ENCODE measurements at regions not wholly inside any gene's neighbourhood (a gene's known extent, or its start where the extent isn't known, plus 50 kb on each side); places are given as distances from the start of the nearest gene placed in this dataset.

GRCh38 chr21:43354026-43354420 is 72.9 kb downstream of the SIK1 start:
- FAIRE-seq (no peak), DNase-seq (ENCODE audit: insufficient read length, low spot score) (no peak)
- no peak for TF ChIP-seq CTCF (IDR thresholded peaks at IDR 0.05; ENCODE audit: insufficient read depth, missing control alignments)

DNA sequence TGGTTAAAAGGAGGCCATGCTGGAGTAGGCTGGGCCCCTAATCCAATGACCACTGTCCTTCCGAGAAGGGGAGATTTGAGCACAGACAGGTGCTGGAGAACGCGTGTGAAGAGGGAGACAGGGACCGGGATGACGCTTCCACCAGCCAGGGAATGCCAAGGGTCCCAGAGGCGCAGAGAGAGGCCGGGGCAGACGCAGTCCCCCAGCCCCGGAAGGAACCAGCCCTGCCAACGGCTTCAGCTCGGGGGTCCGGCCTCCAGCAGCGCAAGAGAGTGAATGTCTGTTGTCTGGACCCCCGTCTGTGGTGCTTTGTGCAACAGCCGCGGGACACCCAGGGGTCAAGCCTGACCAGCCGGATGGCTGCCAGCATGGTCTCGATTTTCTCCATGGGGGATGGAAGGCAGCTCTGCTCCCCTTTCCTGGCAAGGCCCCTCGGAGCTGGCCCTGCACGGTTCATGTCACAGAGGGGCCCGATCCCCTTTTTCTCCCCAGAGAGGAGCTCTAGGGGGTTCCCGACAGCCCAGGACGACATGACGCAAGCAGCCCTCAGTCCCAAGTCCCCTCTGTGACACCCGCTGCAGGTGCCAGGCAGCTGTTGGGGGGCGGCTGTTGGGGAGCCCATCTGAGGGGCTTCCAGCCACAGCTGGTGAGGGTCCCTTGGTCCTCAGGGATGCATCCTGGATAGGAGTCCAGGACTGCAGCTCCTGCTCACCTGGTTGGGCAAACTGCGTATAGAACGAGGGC is 73.5 kb downstream of the SIK1 start:
- DNase-seq (ENCODE audit: insufficient read length, low spot score) (no peak), FAIRE-seq (no peak)
- no peak for TF ChIP-seq CTCF (IDR thresholded peaks at IDR 0.05; ENCODE audit: insufficient read depth, missing control alignments)

- TF ChIP-seq CTCF (IDR thresholded peaks at IDR 0.05; ENCODE audit: insufficient read depth, missing control alignments) = no peak
- FAIRE-seq (no peak), DNase-seq (ENCODE audit: insufficient read length, low spot score) (no peak)
Observed at GRCh38 chr21:43352568-43353281, 74.2 kb downstream of the SIK1 start.

DNA sequence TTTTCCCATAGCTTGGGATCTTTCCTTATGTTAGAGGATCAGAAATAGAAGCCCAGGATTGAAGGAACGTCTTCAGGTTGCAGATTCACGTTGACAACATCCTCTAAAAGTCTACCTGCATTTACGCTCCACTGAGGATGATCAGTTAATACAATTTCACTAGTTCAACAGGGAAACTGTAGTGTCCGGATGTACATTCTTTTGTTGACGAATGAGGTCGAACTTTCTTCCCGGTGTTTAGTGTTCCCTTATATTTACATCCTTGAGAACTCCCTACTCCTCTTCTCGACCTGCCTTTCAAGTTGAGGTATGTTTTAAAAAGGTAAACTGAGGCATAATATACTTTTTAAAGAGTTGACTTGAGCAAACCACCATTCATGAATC is 74.8 kb downstream of the SIK1 start:
- FAIRE-seq (no peak), DNase-seq (ENCODE audit: insufficient read length, low spot score) (no peak)
- TF ChIP-seq CTCF (IDR thresholded peaks at IDR 0.05; ENCODE audit: insufficient read depth, missing control alignments) = no peak

DNA sequence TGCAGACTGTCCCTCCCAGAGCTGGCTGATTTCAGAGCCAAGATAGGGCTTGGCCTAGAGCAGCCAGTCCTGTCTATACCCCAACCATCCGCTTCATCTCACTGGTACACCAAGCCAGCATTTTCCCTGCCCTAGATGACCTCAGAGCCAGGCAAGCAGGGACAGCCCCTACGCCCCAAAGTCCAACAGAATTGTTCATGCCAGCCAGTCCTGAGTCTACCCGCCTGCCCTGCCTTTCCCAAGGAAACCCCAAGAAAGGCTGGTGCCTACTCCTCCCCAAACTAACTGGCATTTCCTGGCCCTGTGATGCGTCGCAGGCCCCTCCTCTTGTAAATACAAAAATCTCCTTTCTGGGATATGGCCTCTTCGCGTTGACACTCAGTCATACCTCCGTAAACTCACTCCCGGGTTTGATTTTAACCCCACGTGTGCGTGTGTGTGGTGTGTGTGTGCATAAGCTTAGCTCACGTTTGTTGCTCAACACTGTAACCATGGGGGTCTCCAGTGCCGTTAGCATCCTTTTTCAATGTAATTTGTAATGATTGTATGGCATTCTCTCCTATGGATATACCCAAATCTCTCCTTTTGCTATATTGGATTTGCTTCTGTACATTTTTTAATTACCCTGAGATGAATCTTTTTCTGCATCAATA is 75.3 kb downstream of the SIK1 start:
- TF ChIP-seq CTCF (IDR thresholded peaks at IDR 0.05; ENCODE audit: insufficient read depth, missing control alignments) = no peak
- FAIRE-seq (no peak), DNase-seq (ENCODE audit: insufficient read length, low spot score) (no peak)

DNA sequence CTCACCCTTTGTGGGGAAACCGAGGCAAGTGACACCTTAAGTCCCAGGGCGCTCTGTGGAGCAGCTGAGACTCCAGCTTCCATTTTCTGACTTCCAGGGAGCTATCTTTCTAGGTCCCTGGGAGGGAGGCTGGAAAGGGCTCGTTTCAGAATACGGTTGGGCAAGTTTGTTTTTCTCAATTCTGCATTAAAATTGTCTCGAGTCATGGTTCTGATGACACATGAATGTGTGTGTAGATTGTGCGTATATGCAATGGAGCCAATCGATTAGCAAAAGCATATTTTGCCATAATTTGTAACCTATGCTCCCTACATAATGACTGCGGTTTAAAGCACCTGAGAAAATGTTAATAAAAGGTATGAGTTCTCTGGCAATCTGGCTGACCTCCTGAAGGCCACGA is 77.3 kb downstream of the SIK1 start:
- TF ChIP-seq CTCF (IDR thresholded peaks at IDR 0.05; ENCODE audit: insufficient read depth, missing control alignments) = no peak
- FAIRE-seq = no peak
- DNase-seq (ENCODE audit: insufficient read length, low spot score) = no peak

Measured in D721Med (cell line).